MM.1S (cell line): ENCODE measurements at regions not wholly inside any gene's neighbourhood (a gene's known extent, or its start where the extent isn't known, plus 50 kb on each side); places are given as distances from the start of the nearest gene placed in this dataset.

Experiments used
- CTCF ChIP-seq: fragments of 300-600 bp; sonication (generic); IDR thresholded peaks from 2 replicates; pipeline ENCODE4 v1.5.1; 2016; ENCODE audit warnings: antibody characterized with exemption, low read length, mixed read lengths
- EZH2 ChIP-seq: fragments of 300-600 bp; sonication (generic); optimal IDR thresholded peaks from 2 replicates; pipeline ENCODE3; 2017; ENCODE audit warnings: low read depth, mild to moderate bottlenecking, antibody characterized with exemption, low read length, mixed read lengths
- EZH2phosphoT487 ChIP-seq: fragments of 300-600 bp; sonication (generic); IDR thresholded peaks from 2 replicates; pipeline ENCODE4 v1.6.1; 2018; ENCODE audit warnings: antibody characterized with exemption, low read length

DNA sequence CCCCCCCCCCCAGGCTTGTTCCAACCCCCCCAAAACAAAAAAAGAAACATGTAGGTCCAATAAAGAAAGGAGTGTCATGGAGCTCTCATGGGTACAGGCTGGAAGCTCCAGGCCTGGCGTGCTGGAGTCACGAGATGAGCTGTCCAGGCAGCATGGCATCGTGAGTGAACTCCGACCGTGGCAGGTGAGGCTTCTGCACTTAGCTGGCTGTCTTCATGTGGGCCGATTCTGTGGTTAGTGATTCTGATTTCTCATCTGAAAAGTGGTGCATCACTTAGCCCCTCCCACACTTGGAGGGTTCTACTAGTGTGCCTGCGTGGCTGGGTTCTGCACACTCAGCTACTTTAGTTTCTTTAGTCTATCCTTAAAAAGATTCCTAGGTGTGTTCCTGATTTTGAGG is 126.4 kb upstream of the MGAT5 start:
- TF ChIP-seq CTCF (no peak), EZH2 (no peak), EZH2phosphoT487 (no peak)
